ENCODE measurements at regions not wholly inside any gene's neighbourhood (a gene's known extent, or its start where the extent isn't known, plus 50 kb on each side); places are given as distances from the start of the nearest gene placed in this dataset.

GRCh38 chr19:31944326-31944725, 401.1 kb upstream of the ZNF507 start:
- no peak for DNase-seq
- no peaks in the 10 kb centered on the region for H3F3A ChIP-seq (replicated peaks; ENCODE audit: insufficient read depth)

More at GRCh38 chr19:31944326-31944725, 401.1 kb upstream of the ZNF507 start:
- Histone ChIP-seq H3K79me2 (ENCODE audit: insufficient read depth) (no peaks in the 10 kb centered on the region), H3K27me3 (ENCODE audit: insufficient read depth) (no peaks in the 10 kb centered on the region), H2AFZ (ENCODE audit: low read depth) (no peak overlapping the region), H3K9ac (no peak overlapping the region), H3K4me1 (ENCODE audit: control insufficient read depth in 1 of 2, insufficient read depth in 2 of 2, low read depth in 1 of 2, low read length in 1 of 2) (peaks cover 0 to 15% of the 10 kb centered on the region in 2 experiments; a peak in 2 of 4 replicates), H3K36me3 (replicated peaks in 1 of 2; ENCODE audit: control insufficient read depth in 1 of 2, insufficient read depth in 2 of 2, low read length in 1 of 2) (no peaks in the 10 kb centered on the region), H3K4me2 (no peak overlapping the region), H3K27ac (ENCODE audit: low read depth in 2 of 2, low read length in 1 of 2) (no peak overlapping the region; a peak in 1 of 4 replicates), H3K4me3 (ENCODE audit: low read depth in 2 of 2, low read length in 1 of 2) (no peak overlapping the region), H4K20me1 (ENCODE audit: insufficient read depth) (no peaks in the 10 kb centered on the region), H3K9me3 (no peaks in the 10 kb centered on the region), H3K9me2 (no peaks in the 10 kb centered on the region)
- ChIA-PET POLR2A (no interaction called here), CTCF (interaction anchor here (1.0 to 2.0 kb wide), 4 partner anchors 10 to 1276 kb away, joined by 3 to 8 read pairs (median 4); no protein-coding TSS in a partner anchor)
- TF ChIP-seq RAD21 (IDR thresholded peaks at IDR 0.05; ENCODE audit: low read length) (no peak), CTCF (IDR thresholded peaks at IDR 0.05) (no peak), MXI1 (IDR thresholded peaks at IDR 0.05; ENCODE audit: low read depth, low read length) (no peak), PBX3 (IDR thresholded peaks at IDR 0.05) (no peak), IRF3 (IDR thresholded peaks at IDR 0.05; ENCODE audit: low read depth, low read length) (no peak), YY1 (IDR thresholded peaks at IDR 0.05; ENCODE audit: low read depth) (no peak), EZH2phosphoT487 (IDR thresholded peaks at IDR 0.05; ENCODE audit: borderline replicate concordance, low read depth) (no peak), POLR2AphosphoS5 (IDR thresholded peaks at IDR 0.05; ENCODE audit: low read depth, low read length) (no peak), GABPA (IDR thresholded peaks at IDR 0.05; ENCODE audit: low read depth) (no peak), ZBTB33 (IDR thresholded peaks at IDR 0.05; ENCODE audit: borderline replicate concordance, low read depth) (no peak), SIN3A (IDR thresholded peaks at IDR 0.05; ENCODE audit: borderline replicate concordance, low read depth, low read length) (no peak), NRF1 (IDR thresholded peaks at IDR 0.05; ENCODE audit: low read depth, low read length) (no peak), NFIC (IDR thresholded peaks at IDR 0.05; ENCODE audit: borderline replicate concordance) (no peak), MAX (IDR thresholded peaks at IDR 0.05; ENCODE audit: low read depth) (no peak), USF2 (IDR thresholded peaks at IDR 0.05; ENCODE audit: borderline replicate concordance, low read depth, low read length) (no peak), ELF1 (IDR thresholded peaks at IDR 0.05) (no peak), SMC3 (IDR thresholded peaks at IDR 0.05; ENCODE audit: low read depth, low read length) (no peak), FOXJ3 (CRISPR knock-in tag; IDR thresholded peaks at IDR 0.05) (no peak)
- WGBS (ENCODE audit: low lambda C conversion rate): 23% methylated on average over 3 of the region's 3 CpGs

Data from SK-N-SH (cell line).